ENCODE measurements at regions not wholly inside any gene's neighbourhood (a gene's known extent, or its start where the extent isn't known, plus 50 kb on each side); places are given as distances from the start of the nearest gene placed in this dataset.

DNA sequence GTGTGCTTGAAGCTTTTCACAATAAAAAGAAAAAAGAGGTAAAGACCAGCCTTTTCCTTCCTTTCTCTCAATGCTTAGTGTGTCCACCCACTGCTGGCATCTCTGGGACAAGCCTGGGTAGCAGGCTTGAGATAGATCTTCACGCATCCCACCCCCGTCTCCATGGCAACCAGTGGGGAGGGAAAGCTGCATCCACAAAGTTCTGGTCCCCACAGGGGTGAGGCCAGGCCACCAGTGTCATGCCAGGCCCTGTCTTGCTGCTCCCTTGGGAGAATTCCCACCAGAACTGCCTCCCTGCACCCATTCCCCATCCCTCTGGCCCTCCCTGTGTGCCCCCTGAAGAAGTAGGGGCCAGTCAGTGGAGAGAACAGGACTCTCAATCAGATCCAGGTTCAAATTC lies 259.9 kb downstream of the MRTFB start:
- Histone ChIP-seq H4K20me1 (ENCODE audit: insufficient read depth, low read length) (peaks cover 5% of the 10 kb centered on the region; the same call in 1 of the 2 replicates), H3K4ac (ENCODE audit: low read depth, low read length) (no peak overlapping the region), H2AK5ac (ENCODE audit: low read depth, low read length) (no peak overlapping the region), H3K4me1 (ENCODE audit: control insufficient read depth, insufficient read depth, low read length) (no peaks in the 10 kb centered on the region), H3K4me3 (ENCODE audit: insufficient read depth, low read depth, low read length) (no peak overlapping the region), H4K8ac (ENCODE audit: low read depth in 2 of 2, low read length in 2 of 2) (no peak overlapping the region), H2BK120ac (ENCODE audit: low read depth, low read length) (no peak overlapping the region), H3K9me3 (ENCODE audit: control insufficient read depth, insufficient read depth, low read length) (no peaks in the 10 kb centered on the region), H2BK15ac (ENCODE audit: low read depth, low read length) (no peak overlapping the region), H3K27me3 (ENCODE audit: control insufficient read depth, insufficient read depth, low read length) (no peaks in the 10 kb centered on the region), H3K27ac (ENCODE audit: insufficient read depth, low read length) (no peak overlapping the region), H3K56ac (ENCODE audit: extremely low read depth, insufficient read depth, low read length) (no peak overlapping the region), H2BK5ac (ENCODE audit: low read depth, low read length, poor library complexity, severe bottlenecking) (no peak overlapping the region), H3K9ac (ENCODE audit: low read depth, low read length) (no peak overlapping the region), H2AFZ (replicated peaks; ENCODE audit: low read length, poor library complexity) (no peak overlapping the region), H3K23ac (ENCODE audit: low read depth, low read length) (no peak overlapping the region), H3K14ac (replicated peaks; ENCODE audit: low read depth, low read length) (no peak overlapping the region), H3K4me2 (ENCODE audit: low read depth, low read length) (no peak overlapping the region), H2BK20ac (ENCODE audit: low read depth, low read length) (no peak overlapping the region), H3K18ac (ENCODE audit: low read depth, low read length) (no peak overlapping the region), H4K91ac (ENCODE audit: insufficient read depth, low read depth, low read length) (no peak overlapping the region), H3K9me1 (ENCODE audit: insufficient read depth, low read length) (0 out of 2 replicates have a peak, but pooled peaks cover 3% of the 10 kb centered on the region), H3K79me1 (ENCODE audit: low read depth in 1 of 2, low read length in 2 of 2) (peaks cover 4 to 12% of the 10 kb centered on the region in 2 experiments; a peak in 3 of 4 replicates), H4K5ac (ENCODE audit: low read depth, low read length) (no peak overlapping the region), H3K36me3 (ENCODE audit: control insufficient read depth, insufficient read depth, low read length) (peaks cover 12% of the 10 kb centered on the region), H2AK9ac (replicated peaks; ENCODE audit: low read depth, low read length, poor library complexity) (no peak overlapping the region)
- BruUV-seq (replicated peaks), result no TSS peak
- in situ Hi-C loops (cut with MboI; ENCODE audit: low sequenced_read_pairs) (no loop called here), intact Hi-C loops (cut with micrococcal nuclease) (no loop called here), dilution Hi-C loops (cut with HindIII; ENCODE audit: low sequenced_read_pairs, unreplicated experiment) (no loop called here)
- no CpG with 5 or more reads among the region's 2 CpGs for WGBS, 2 experiments (ENCODE audit: extremely low coverage in 2 of 2, insufficient read length in 1 of 2)
- CTCF ChIA-PET, result no interaction called here
- TF ChIP-seq RFX5 (IDR thresholded peaks at IDR 0.05; ENCODE audit: low read depth, low read length) (no peak), FOS (IDR thresholded peaks at IDR 0.05; ENCODE audit: low read depth, low read length) (no peak), NFE2L2 (IDR thresholded peaks at IDR 0.05; ENCODE audit: low read depth, low read length) (no peak), SMC3 (IDR thresholded peaks at IDR 0.05; ENCODE audit: low read depth, low read length) (no peak), POLR2A (IDR thresholded peaks at IDR 0.05; ENCODE audit: low read depth, low read length) (no peak), RAD21 (IDR thresholded peaks at IDR 0.05; ENCODE audit: low read length) (no peak), BHLHE40 (IDR thresholded peaks at IDR 0.05; ENCODE audit: low read depth, low read length) (no peak), CEBPB (IDR thresholded peaks at IDR 0.05; ENCODE audit: low read depth, low read length) (no peak), MAZ (IDR thresholded peaks at IDR 0.05; ENCODE audit: borderline replicate concordance, low read depth, low read length) (no peak), MAFK (IDR thresholded peaks at IDR 0.05; ENCODE audit: low read depth, low read length) (no peak), RCOR1 (IDR thresholded peaks at IDR 0.05; ENCODE audit: insufficient replicate concordance, low read length) (no peak), MXI1 (IDR thresholded peaks at IDR 0.05; ENCODE audit: borderline replicate concordance, low read depth, low read length) (no peak)
- TF ChIP-seq, protein P1, sequence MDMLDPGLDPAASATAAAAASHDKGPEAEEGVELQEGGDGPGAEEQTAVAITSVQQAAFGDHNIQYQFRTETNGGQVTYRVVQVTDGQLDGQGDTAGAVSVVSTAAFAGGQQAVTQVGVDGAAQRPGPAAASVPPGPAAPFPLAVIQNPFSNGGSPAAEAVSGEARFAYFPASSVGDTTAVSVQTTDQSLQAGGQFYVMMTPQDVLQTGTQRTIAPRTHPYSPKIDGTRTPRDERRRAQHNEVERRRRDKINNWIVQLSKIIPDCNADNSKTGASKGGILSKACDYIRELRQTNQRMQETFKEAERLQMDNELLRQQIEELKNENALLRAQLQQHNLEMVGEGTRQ (IDR thresholded peaks at IDR 0.05; ENCODE audit: low read depth, low read length), result no peak
- TF ChIP-seq, protein P2, sequence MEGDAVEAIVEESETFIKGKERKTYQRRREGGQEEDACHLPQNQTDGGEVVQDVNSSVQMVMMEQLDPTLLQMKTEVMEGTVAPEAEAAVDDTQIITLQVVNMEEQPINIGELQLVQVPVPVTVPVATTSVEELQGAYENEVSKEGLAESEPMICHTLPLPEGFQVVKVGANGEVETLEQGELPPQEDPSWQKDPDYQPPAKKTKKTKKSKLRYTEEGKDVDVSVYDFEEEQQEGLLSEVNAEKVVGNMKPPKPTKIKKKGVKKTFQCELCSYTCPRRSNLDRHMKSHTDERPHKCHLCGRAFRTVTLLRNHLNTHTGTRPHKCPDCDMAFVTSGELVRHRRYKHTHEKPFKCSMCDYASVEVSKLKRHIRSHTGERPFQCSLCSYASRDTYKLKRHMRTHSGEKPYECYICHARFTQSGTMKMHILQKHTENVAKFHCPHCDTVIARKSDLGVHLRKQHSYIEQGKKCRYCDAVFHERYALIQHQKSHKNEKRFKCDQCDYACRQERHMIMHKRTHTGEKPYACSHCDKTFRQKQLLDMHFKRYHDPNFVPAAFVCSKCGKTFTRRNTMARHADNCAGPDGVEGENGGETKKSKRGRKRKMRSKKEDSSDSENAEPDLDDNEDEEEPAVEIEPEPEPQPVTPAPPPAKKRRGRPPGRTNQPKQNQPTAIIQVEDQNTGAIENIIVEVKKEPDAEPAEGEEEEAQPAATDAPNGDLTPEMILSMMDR (conservative IDR thresholded peaks at IDR 0.05; ENCODE audit: low read depth, low read length), result no peak
- TF ChIP-seq, protein P3, sequence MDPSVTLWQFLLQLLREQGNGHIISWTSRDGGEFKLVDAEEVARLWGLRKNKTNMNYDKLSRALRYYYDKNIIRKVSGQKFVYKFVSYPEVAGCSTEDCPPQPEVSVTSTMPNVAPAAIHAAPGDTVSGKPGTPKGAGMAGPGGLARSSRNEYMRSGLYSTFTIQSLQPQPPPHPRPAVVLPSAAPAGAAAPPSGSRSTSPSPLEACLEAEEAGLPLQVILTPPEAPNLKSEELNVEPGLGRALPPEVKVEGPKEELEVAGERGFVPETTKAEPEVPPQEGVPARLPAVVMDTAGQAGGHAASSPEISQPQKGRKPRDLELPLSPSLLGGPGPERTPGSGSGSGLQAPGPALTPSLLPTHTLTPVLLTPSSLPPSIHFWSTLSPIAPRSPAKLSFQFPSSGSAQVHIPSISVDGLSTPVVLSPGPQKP (IDR thresholded peaks at IDR 0.05; ENCODE audit: borderline replicate concordance, low read depth, low read length), result no peak
- POLR2A ChIA-PET (ENCODE audit: unreplicated experiment), result no interaction called here
- DNase-seq (no peak), ATAC-seq (ENCODE audit: low read depth) (no peak)
